Testis (tissue), 2 donors: ENCODE measurements at regions not wholly inside any gene's neighbourhood (a gene's known extent, or its start where the extent isn't known, plus 50 kb on each side); places are given as distances from the start of the nearest gene placed in this dataset.

Experiments
- DNase-seq: peaks from one replicate; pipeline ENCODE4 v3.0.0-alpha.2; 2019
- H3K27ac ChIP-seq, 2 donors: fragments of 200-600 bp; sonication (generic); one replicate each; pipeline ENCODE4 v1.5.1; 2019
- H3K27me3 ChIP-seq: fragments of 200-600 bp; sonication (generic); one replicate; pipeline ENCODE4 v1.5.1; 2019
- H3K36me3 ChIP-seq: fragments of 200-600 bp; sonication (generic); one replicate; pipeline ENCODE4 v1.5.1; 2017; ENCODE audit warnings: low read depth; ENCODE audit errors: missing control alignments
- H3K4me1 ChIP-seq: fragments of 200-600 bp; sonication (generic); one replicate; pipeline ENCODE4 v1.5.1; 2019
- H3K4me3 ChIP-seq, 2 donors: fragments of 200-600 bp; sonication (generic); one replicate each; pipeline ENCODE4 v1.5.1; 2017 to 2019
- H3K9me3 ChIP-seq: fragments of 200-600 bp; sonication (generic); one replicate; pipeline ENCODE4 v1.5.1; 2017
- POLR2A ChIP-seq: fragments of 450-650 bp; IDR thresholded peaks from one replicate; pipeline ENCODE4 v1.6.1; 2017; ENCODE audit warnings: antibody characterized with exemption, mild to moderate bottlenecking, moderate library complexity
- WGBS, 2 donors: methylation state at CpG; one replicate each; pipeline ENCODE4 v1.1.5; 2018; 5-methylcytosine and 5-hydroxymethylcytosine counted together
- intact Hi-C: fragments of 100-400 bp; cut with DNase I; formaldehyde crosslinking; loops from one replicate; pipeline ENCODE4 v1.15.1; 2023; ENCODE audit warnings: low total_unique reads
- TF ChIP-seq, protein P1 (sequence below), 3 experiments: fragments of 450-650 bp in 2 of 3; fragments of 200-600 bp in 1 of 3; sonication (generic) in 1 of 3; IDR thresholded peaks; one replicate each; pipeline ENCODE4 v1.5.1; 2016 to 2019; ENCODE audit warnings: antibody characterized with exemption in 3 of 3, mild to moderate bottlenecking in 2 of 3, moderate library complexity in 1 of 3

DNA sequence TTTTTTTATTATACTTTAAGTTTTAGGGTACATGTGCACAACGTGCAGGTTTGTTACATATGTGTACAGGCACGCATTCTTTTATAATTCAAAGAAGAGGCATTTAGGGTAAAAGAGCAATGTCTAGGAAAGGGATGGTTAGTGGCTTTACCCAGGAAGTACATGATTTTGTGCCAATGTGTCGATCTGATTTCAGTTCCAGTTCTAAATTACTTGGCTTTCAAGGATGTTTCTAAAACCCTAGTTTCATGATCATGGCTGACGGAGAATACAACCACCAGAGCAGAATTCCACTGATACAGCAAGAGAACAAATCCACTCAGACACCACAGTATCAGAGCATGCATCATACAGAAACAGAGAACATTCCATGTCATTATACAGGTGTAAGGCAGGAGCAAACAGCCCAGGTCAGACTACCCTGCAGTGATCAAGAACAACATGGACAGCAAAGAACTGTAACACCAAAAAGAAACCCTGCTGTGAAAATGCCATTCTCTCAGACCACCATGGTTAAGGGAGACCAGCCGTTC is 116.7 kb upstream of the STK17B start:
- no peaks in the 10 kb centered on the region for H3K27me3 ChIP-seq
- intact Hi-C loops = no loop called here
- no peaks in the 10 kb centered on the region for H3K9me3 ChIP-seq
- WGBS, 2 donors = 75 to 81% methylated on average over 5 of the region's 5 CpGs
- TF ChIP-seq POLR2A = no peak
- TF ChIP-seq, protein P1, sequence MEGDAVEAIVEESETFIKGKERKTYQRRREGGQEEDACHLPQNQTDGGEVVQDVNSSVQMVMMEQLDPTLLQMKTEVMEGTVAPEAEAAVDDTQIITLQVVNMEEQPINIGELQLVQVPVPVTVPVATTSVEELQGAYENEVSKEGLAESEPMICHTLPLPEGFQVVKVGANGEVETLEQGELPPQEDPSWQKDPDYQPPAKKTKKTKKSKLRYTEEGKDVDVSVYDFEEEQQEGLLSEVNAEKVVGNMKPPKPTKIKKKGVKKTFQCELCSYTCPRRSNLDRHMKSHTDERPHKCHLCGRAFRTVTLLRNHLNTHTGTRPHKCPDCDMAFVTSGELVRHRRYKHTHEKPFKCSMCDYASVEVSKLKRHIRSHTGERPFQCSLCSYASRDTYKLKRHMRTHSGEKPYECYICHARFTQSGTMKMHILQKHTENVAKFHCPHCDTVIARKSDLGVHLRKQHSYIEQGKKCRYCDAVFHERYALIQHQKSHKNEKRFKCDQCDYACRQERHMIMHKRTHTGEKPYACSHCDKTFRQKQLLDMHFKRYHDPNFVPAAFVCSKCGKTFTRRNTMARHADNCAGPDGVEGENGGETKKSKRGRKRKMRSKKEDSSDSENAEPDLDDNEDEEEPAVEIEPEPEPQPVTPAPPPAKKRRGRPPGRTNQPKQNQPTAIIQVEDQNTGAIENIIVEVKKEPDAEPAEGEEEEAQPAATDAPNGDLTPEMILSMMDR (IDR thresholded peaks at IDR 0.05) = no peak
- H3K36me3 ChIP-seq = no peaks in the 10 kb centered on the region
- DNase-seq = no peak
- no peaks in the 10 kb centered on the region for H3K4me1 ChIP-seq
- no peak overlapping the region for H3K4me3 ChIP-seq
- no peak overlapping the region for H3K27ac ChIP-seq

DNA sequence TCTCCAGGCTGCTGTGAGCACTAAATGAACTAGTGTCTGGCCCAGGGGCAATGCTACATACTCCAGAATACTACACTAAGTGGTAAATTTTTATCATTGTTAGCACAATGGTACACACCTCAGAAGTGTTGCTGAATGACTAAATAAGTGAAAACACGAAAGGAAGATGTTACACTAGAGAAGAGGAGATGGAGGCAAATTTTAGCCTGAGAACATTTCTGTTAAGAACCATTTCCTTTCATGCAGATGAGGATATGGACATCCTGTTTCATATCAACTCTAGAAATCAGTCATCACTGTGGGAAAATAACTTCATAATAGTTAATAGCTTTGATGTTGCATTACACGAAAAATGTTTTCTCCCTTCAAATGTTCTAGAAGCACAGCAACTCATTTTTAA is 117.6 kb upstream of the STK17B start:
- Histone ChIP-seq H3K27me3 (no peaks in the 10 kb centered on the region), H3K4me3 (no peak overlapping the region), H3K4me1 (no peaks in the 10 kb centered on the region), H3K27ac (no peak overlapping the region), H3K36me3 (no peaks in the 10 kb centered on the region), H3K9me3 (no peaks in the 10 kb centered on the region)
- intact Hi-C loops = no loop called here
- no peak for TF ChIP-seq POLR2A
- TF ChIP-seq, protein P1 (IDR thresholded peaks at IDR 0.05) = no peak
- DNase-seq = no peak
- 48 to 76% methylated on average over 2 of the region's 2 CpGs for WGBS, 2 donors

DNA sequence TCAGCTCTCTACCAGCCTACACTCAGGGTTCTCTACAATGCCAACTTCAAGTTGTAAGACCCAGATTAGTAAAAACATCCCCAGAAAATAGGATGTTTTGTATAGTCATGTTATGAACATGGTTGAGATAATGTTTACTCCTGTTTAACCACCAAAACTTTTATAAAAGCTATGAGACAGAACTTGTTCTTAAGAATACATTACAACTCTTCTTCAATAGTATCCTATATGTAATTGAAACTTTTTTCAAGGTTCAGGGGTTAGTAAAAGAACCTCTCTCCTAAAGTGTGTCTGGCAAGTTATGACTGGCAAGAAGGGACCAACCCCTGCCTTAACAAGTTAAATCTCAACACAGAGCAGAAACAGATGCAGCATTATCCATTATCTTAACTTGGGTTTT is 118.8 kb upstream of the STK17B start:
- Histone ChIP-seq H3K27ac (no peak overlapping the region), H3K36me3 (no peaks in the 10 kb centered on the region), H3K4me1 (no peaks in the 10 kb centered on the region), H3K4me3 (no peak overlapping the region), H3K9me3 (no peaks in the 10 kb centered on the region), H3K27me3 (no peaks in the 10 kb centered on the region)
- intact Hi-C loops = no loop called here
- no peak for DNase-seq
- TF ChIP-seq, protein P1 (IDR thresholded peaks at IDR 0.05) = no peak
- TF ChIP-seq POLR2A = no peak

DNA sequence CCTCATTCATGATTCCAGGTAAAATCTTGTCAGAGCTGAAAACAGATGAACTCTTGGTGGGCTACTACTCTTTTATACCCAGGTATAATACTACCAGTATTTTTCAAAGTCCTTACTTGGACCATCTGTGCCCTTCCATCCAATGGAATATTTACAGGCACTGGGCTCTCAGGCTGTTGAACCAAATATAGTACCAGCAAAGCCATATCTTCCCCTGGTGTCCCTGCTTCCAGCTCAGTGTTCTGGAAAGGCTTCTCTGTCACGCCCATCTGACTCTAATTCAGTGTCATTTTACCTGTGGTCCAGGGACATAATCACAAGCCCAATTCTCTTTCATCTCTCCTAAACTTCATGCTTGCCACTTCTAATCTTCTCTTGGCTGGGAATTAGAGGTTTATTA is 119.2 kb upstream of the STK17B start:
- H3K9me3 ChIP-seq = no peaks in the 10 kb centered on the region
- intact Hi-C loops = no loop called here
- no peak for TF ChIP-seq POLR2A
- TF ChIP-seq, protein P1 (IDR thresholded peaks at IDR 0.05) = no peak
- no peak overlapping the region for H3K27ac ChIP-seq
- H3K36me3 ChIP-seq = no peaks in the 10 kb centered on the region
- 83 to 96% methylated on average over 1 of the region's 1 CpG for WGBS, 2 donors
- H3K4me3 ChIP-seq = no peak overlapping the region
- no peak for DNase-seq
- no peaks in the 10 kb centered on the region for H3K4me1 ChIP-seq
- no peaks in the 10 kb centered on the region for H3K27me3 ChIP-seq

DNA sequence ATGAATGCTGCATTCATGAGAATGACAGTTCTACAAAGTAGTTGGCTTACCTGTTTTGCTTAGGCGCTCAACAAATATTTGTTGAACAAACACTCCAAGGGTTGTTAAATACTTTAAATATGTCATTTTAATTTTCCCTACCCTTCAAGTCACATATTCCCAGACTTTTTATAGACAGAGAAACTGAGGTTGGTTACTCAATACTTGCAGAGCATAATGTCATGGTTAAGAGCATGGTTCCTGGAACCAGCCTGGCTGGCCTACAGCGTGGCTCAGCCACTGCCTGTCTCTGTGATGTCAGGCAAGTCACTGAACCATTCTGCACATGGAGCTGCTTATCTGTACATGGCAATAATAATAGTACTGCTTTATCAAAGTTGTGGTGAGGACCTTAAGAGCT is 120.0 kb upstream of the STK17B start:
- H3K27me3 ChIP-seq = no peaks in the 10 kb centered on the region
- no peaks in the 10 kb centered on the region for H3K36me3 ChIP-seq
- 89 to 98% methylated on average over 2 of the region's 2 CpGs for WGBS, 2 donors
- no peak overlapping the region for H3K27ac ChIP-seq
- H3K4me3 ChIP-seq = no peak overlapping the region
- intact Hi-C loops = no loop called here
- H3K4me1 ChIP-seq = no peaks in the 10 kb centered on the region
- no peak for TF ChIP-seq POLR2A
- TF ChIP-seq, protein P1 (IDR thresholded peaks at IDR 0.05) = no peak
- no peak for DNase-seq
- H3K9me3 ChIP-seq = no peaks in the 10 kb centered on the region
